GM12878 (cell line): ENCODE measurements at regions not wholly inside any gene's neighbourhood (a gene's known extent, or its start where the extent isn't known, plus 50 kb on each side); places are given as distances from the start of the nearest gene placed in this dataset.

Source experiments
- ATAC-seq: fragments of 200-7000 bp; cut with Tn5 transposase; 3 replicates; pipeline ENCODE4 v1.9.1; 2020; ENCODE audit warnings: mild to moderate bottlenecking, moderate library complexity
- BruUV-seq: library from RNA; stranded (reverse); fragments of 400-500 nt; replicated peaks from 2 replicates; lab custom pipeline; 2021; lab: Mats Ljungman, UMichigan
- CTCF ChIA-PET: fragments of 300-600 bp; sonication (Branson Sonifier 250); formaldehyde crosslinking; extraction: SDS; loops from one replicate; lab custom pipeline; 2021; ENCODE audit warnings: inconsistent platforms; lab: Yijun Ruan, JAX
- POLR2A ChIA-PET: fragments of 350-600 bp; formaldehyde crosslinking; extraction: SDS; loops from one replicate; lab custom pipeline; 2021; ENCODE audit warnings: inconsistent platforms; lab: Charles Lee
- RAD21 ChIA-PET: fragments of 300-600 bp; sonication (Branson Sonifier 250); formaldehyde crosslinking; loops from one replicate; lab custom pipeline; 2023; ENCODE audit warnings: antibody characterized with exemption; ENCODE audit not compliant: unreplicated experiment; lab: Charles Lee
- SMC1A ChIA-PET: fragments of 300-600 bp; sonication (Branson Sonifier 250); formaldehyde crosslinking; loops from one replicate; lab custom pipeline; 2023; ENCODE audit not compliant: unreplicated experiment, uncharacterized antibody; lab: Charles Lee
- DNase-seq: peaks from one replicate; pipeline ENCODE4 v3.0.0-alpha.2; 2011; ENCODE audit warnings: low read depth, low spot score
- FAIRE-seq: peaks from 3 replicates; lab custom pipeline; 2011; peaks lifted over from hg19 to GRCh38; lab: Jason Lieb, UNC
- H2AFZ ChIP-seq: 2 replicates; pipeline ENCODE4 v1.6.0; 2011; ENCODE audit warnings: low read depth, low read length, control low read depth; ENCODE audit not compliant: control insufficient read depth
- H3K27ac ChIP-seq: 2 replicates; pipeline ENCODE4 v1.5.1; 2011; ENCODE audit warnings: control low read depth; ENCODE audit not compliant: control insufficient read depth, insufficient read depth
- H3K27me3 ChIP-seq, 2 experiments: replicated peaks in 1 of 2; 2 replicates each; pipeline versions ENCODE4 v1.6.0 to v1.6.1; 2011; ENCODE audit warnings: low read length in 1 of 2; ENCODE audit not compliant: control insufficient read depth in 2 of 2, insufficient read depth in 2 of 2
- H3K36me3 ChIP-seq, 2 experiments: 2 replicates each; pipeline ENCODE4 v1.5.1; 2011; ENCODE audit warnings: low read length in 1 of 2; ENCODE audit not compliant: control insufficient read depth in 2 of 2, insufficient read depth in 2 of 2
- H3K4me1 ChIP-seq: 2 replicates; pipeline ENCODE4 v1.6.1; 2011; ENCODE audit warnings: mild to moderate bottlenecking, low read length, moderate library complexity, mixed read lengths; ENCODE audit not compliant: control insufficient read depth, insufficient read depth
- H3K4me2 ChIP-seq: 2 replicates; pipeline ENCODE4 v1.6.0; 2011; ENCODE audit warnings: control low read depth; ENCODE audit not compliant: control insufficient read depth, insufficient read depth
- H3K4me3 ChIP-seq: fragments of 200-600 bp; sonication (generic); 2 replicates; pipeline ENCODE4 v1.5.1; 2016
- H3K79me2 ChIP-seq: 2 replicates; pipeline ENCODE4 v1.6.0; 2011; ENCODE audit warnings: low read length; ENCODE audit not compliant: control insufficient read depth, insufficient read depth
- H3K9ac ChIP-seq: 2 replicates; pipeline ENCODE4 v1.8.0; 2011; ENCODE audit warnings: low read length, control low read depth, mixed read lengths; ENCODE audit not compliant: control insufficient read depth, insufficient read depth
- H3K9me3 ChIP-seq: replicated peaks from 3 replicates; pipeline ENCODE4 v1.5.1; 2011; ENCODE audit warnings: mild to moderate bottlenecking, low read length; ENCODE audit not compliant: control insufficient read depth, insufficient read depth
- H4K20me1 ChIP-seq: 2 replicates; pipeline ENCODE4 v1.6.0; 2011; ENCODE audit not compliant: control insufficient read depth, insufficient read depth
- CTCF ChIP-seq, 3 experiments: IDR thresholded peaks in 2 of 3; conservative IDR thresholded peaks in 1 of 3; 2 replicates each; pipeline ENCODE4 v1.5.1; 2011; ENCODE audit warnings: low read depth in 3 of 3, low read length in 3 of 3, mild to moderate bottlenecking in 3 of 3, control low read depth in 2 of 3, moderate library complexity in 2 of 3, inconsistent platforms in 1 of 3, mixed read lengths in 1 of 3; ENCODE audit not compliant: control insufficient read depth in 2 of 3, insufficient read depth in 1 of 3; ENCODE audit errors: extremely low read depth in 1 of 3
- RAD21 ChIP-seq: IDR thresholded peaks from 2 replicates; pipeline ENCODE4 v1.6.1; 2011; ENCODE audit warnings: mild to moderate bottlenecking, low read depth, low read length, moderate library complexity; ENCODE audit not compliant: insufficient read depth
- SIX5 ChIP-seq: IDR thresholded peaks from 2 replicates; pipeline ENCODE4 v1.6.1; 2011; ENCODE audit warnings: mild to moderate bottlenecking, low read depth, low read length, moderate library complexity; ENCODE audit not compliant: severe bottlenecking
- SMC3 ChIP-seq: IDR thresholded peaks from 2 replicates; pipeline ENCODE4 v1.6.1; 2011; ENCODE audit warnings: low read length, improper control_type of control experiment, borderline replicate concordance
- SRF ChIP-seq, 2 experiments: IDR thresholded peaks; 2 replicates each; pipeline ENCODE4 v1.6.1; 2011; ENCODE audit warnings: low read depth in 2 of 2, low read length in 2 of 2, mild to moderate bottlenecking in 1 of 2, moderate library complexity in 1 of 2
- TCF12 ChIP-seq: IDR thresholded peaks from 2 replicates; pipeline ENCODE4 v1.6.1; 2011; ENCODE audit warnings: low read depth, mild to moderate bottlenecking, low read length
- ZBTB11 ChIP-seq: fragments of 450-650 bp; formaldehyde crosslinking; IDR thresholded peaks from 2 replicates; pipeline ENCODE4 v1.5.0; 2022; ENCODE audit warnings: mild to moderate bottlenecking, missing genetic modification characterization
- ZNF217 ChIP-seq: fragments of 450-650 bp; IDR thresholded peaks from 2 replicates; pipeline ENCODE4 v1.6.1; 2017; ENCODE audit warnings: antibody characterized with exemption, mild to moderate bottlenecking
- ZNF24 ChIP-seq: fragments of 450-650 bp; IDR thresholded peaks from 2 replicates; pipeline ENCODE4 v1.6.1; 2017; ENCODE audit warnings: antibody characterized with exemption, mild to moderate bottlenecking
- ZZZ3 ChIP-seq: IDR thresholded peaks from 2 replicates; pipeline ENCODE4 v1.6.1; 2011; ENCODE audit warnings: low read depth; ENCODE audit not compliant: control insufficient read depth, insufficient read length
- WGBS: methylation state at CpG from one replicate; pipeline ENCODE4 v1.1.6; 2016; ENCODE audit warnings: low lambda C conversion rate; ENCODE audit not compliant: insufficient replicate concordance, insufficient coverage; ENCODE audit errors: missing lambda C conversion rate; 5-methylcytosine and 5-hydroxymethylcytosine counted together
- in situ Hi-C: fragments of 300-500 bp; cut with MboI; formaldehyde crosslinking; loops from 9 replicates; pipeline ENCODE4 v1.14.3; 2018; ENCODE audit warnings: mixed read lengths
- intact Hi-C: fragments of 100-400 bp; cut with micrococcal nuclease; formaldehyde crosslinking; loops from one replicate; pipeline ENCODE4 v1.14.2; 2022; ENCODE audit not compliant: unreplicated experiment

GRCh38 chr16:9033125-9033830 is 58.2 kb upstream of the HAPSTR1 start:
- H4K20me1 ChIP-seq: no peaks in the 10 kb centered on the region
- DNase-seq: no peak
- ChIA-PET SMC1A (interaction anchor here (1.0 to 1.2 kb wide), 2 partner anchors 98 to 141 kb away, joined by 3 read pairs; no protein-coding TSS in a partner anchor), RAD21 (interaction anchor here (1.0 kb wide), 2 partner anchors 101 to 142 kb away, joined by 3 to 4 read pairs; no protein-coding TSS in a partner anchor), CTCF (interaction anchor here (0.6 to 2.0 kb wide), 14 partner anchors 11 to 141 kb away, joined by 3 to 7 read pairs (median 3); no protein-coding TSS in a partner anchor), POLR2A (no interaction called here)
- H3K4me2 ChIP-seq: no peak overlapping the region
- TF ChIP-seq CTCF (IDR thresholded peaks at IDR 0.05 in 2 of 3, conservative IDR thresholded peaks at IDR 0.05 in 1 of 3; ENCODE audit: control insufficient read depth in 2 of 3, extremely low read depth in 1 of 3, insufficient read depth in 1 of 3, low read depth in 3 of 3, low read length in 3 of 3) (peak; percentile 34 to 49 (median 44)), ZNF24 (no peak), SIX5 (no peak), RAD21 (peak; percentile 33), SRF (IDR thresholded peaks at IDR 0.05; ENCODE audit: low read depth in 2 of 2, low read length in 2 of 2) (no peak), ZNF217 (no peak), ZZZ3 (no peak), SMC3 (peak; percentile 32; the same call in 1 of the 2 replicates), ZBTB11 (CRISPR knock-in tag) (no peak), TCF12 (no peak)
- in situ Hi-C loops: no loop called here
- H3K9ac ChIP-seq: no peak overlapping the region
- no peak overlapping the region for H3K4me3 ChIP-seq
- no peak overlapping the region for H2AFZ ChIP-seq
- no peaks in the 10 kb centered on the region for H3K36me3 ChIP-seq
- H3K27ac ChIP-seq: no peak overlapping the region
- no peaks in the 10 kb centered on the region for H3K4me1 ChIP-seq
- H3K9me3 ChIP-seq: no peaks in the 10 kb centered on the region; the same call in 2 of the 3 replicates
- no peaks in the 10 kb centered on the region for H3K79me2 ChIP-seq
- WGBS: 66% methylated on average over 11 of the region's 11 CpGs
- no TSS peak for BruUV-seq
- FAIRE-seq: no peak
- intact Hi-C loops: no loop called here
- no peak for ATAC-seq
- H3K27me3 ChIP-seq: no peaks in the 10 kb centered on the region
